T-helper 2 cell treated with Interferon-gamma antibody and Interleukin-4, amounts not matched to agents 5 μg/mL and 100 μg/mL, for 36 hours (primary cell): ENCODE measurements at regions not wholly inside any gene's neighbourhood (a gene's known extent, or its start where the extent isn't known, plus 50 kb on each side); places are given as distances from the start of the nearest gene placed in this dataset.

ENCODE experiments used
- DNase-seq: peaks from one replicate; pipeline ENCODE4 v3.0.0; 2021; ENCODE audit warnings: low spot score
- H3K27ac Mint-ChIP-seq: one replicate; pipeline ENCODE4 v1.8.0; 2021; ENCODE audit warnings: mild to moderate bottlenecking, mixed read lengths
- H3K27me3 Mint-ChIP-seq: one replicate; pipeline ENCODE4 v1.8.0; 2021; ENCODE audit warnings: low read depth, mixed read lengths
- H3K36me3 Mint-ChIP-seq: one replicate; pipeline ENCODE4 v1.8.0; 2021; ENCODE audit warnings: low read depth, mixed read lengths
- H3K4me1 Mint-ChIP-seq: one replicate; pipeline ENCODE4 v1.8.0; 2021; ENCODE audit warnings: low read depth, mixed read lengths
- H3K4me3 Mint-ChIP-seq: one replicate; pipeline ENCODE4 v1.8.0; 2022; ENCODE audit warnings: mild to moderate bottlenecking, moderate library complexity, mixed read lengths
- H3K9me3 Mint-ChIP-seq: one replicate; pipeline ENCODE4 v1.8.0; 2021; ENCODE audit warnings: mixed read lengths

GRCh38 chr4:28879900-28880299, 1840.3 kb upstream of the PCDH7 start:
- H3K4me3 Mint-ChIP-seq, result no peak overlapping the region
- H3K4me1 Mint-ChIP-seq, result no peaks in the 10 kb centered on the region
- H3K9me3 Mint-ChIP-seq, result peaks cover 46% of the 10 kb centered on the region
- H3K27ac Mint-ChIP-seq, result no peak overlapping the region
- no peak for DNase-seq
- no peaks in the 10 kb centered on the region for H3K36me3 Mint-ChIP-seq
- no peaks in the 10 kb centered on the region for H3K27me3 Mint-ChIP-seq

DNA sequence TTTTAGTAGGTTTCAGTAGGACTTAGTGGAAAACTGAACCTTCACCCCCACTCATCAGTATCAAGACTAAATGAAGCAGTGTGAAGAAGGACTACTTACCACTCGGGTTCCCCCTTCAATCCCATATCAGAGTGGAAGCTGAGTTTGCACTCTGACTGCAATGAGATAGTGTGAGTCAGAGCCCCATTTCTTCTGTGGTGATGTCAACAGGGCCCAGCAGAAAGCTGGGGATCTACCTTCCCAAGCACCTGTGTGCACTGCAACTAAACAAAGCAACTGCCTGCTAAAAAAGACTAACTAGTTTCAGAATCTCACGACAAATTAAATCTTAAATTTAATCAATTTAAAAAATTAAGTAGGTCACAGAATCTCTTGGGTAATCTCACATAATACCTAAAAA, 1837.0 kb upstream of the PCDH7 start:
- H3K4me3 Mint-ChIP-seq, result no peak overlapping the region
- H3K9me3 Mint-ChIP-seq, result peaks cover 37% of the 10 kb centered on the region
- H3K4me1 Mint-ChIP-seq, result no peaks in the 10 kb centered on the region
- H3K27me3 Mint-ChIP-seq, result no peaks in the 10 kb centered on the region
- DNase-seq, result no peak
- H3K36me3 Mint-ChIP-seq, result no peaks in the 10 kb centered on the region
- H3K27ac Mint-ChIP-seq, result no peak overlapping the region

GRCh38 chr4:28886934-28887333, 1833.2 kb upstream of the PCDH7 start:
- no peak for DNase-seq
- Mint-ChIP-seq H3K36me3 (no peaks in the 10 kb centered on the region), H3K27me3 (no peaks in the 10 kb centered on the region), H3K9me3 (peaks cover 22% of the 10 kb centered on the region), H3K4me1 (no peaks in the 10 kb centered on the region), H3K27ac (no peak overlapping the region), H3K4me3 (no peak overlapping the region)

DNA sequence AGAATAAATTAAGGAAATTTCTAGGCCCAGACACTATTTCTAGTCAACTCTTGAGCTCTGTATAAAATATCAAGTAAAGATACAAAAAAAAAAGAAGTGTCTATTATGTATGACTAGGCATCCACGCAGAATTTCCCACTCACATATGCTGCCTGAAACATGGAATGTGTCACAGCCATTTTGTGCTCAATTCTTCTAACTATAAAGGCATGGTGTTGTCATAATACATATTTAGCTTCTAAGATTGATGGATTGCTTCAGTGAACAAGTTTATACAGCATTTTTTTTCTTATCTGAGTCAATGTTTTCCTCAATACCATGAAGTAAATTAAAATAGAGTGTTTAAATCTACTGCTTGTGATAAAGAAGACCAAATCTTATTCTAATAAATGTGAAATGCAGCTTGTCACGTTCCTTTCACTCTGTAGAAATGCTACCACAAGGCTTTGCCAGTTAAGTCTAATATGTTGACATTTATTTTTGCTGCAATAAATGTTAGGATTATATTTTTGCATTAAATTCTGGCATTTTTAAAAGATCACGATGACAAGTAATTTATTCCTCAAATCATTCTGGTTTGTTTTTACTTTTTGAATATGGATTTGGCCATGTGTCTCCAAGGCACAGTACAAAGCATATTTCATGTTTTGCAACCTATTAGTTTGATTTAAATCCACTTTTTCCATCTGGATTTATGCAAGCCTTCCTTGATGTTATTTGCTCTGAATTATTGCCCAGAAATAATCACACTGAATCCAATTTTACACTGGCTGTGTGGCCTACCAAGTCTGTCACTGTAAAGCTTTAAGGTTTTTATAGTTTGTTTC, 1829.0 kb upstream of the PCDH7 start:
- Mint-ChIP-seq H3K27ac (no peak overlapping the region), H3K27me3 (no peaks in the 10 kb centered on the region), H3K4me3 (no peak overlapping the region), H3K36me3 (no peaks in the 10 kb centered on the region), H3K9me3 (peaks cover 25% of the 10 kb centered on the region), H3K4me1 (no peaks in the 10 kb centered on the region)
- DNase-seq, result no peak

DNA sequence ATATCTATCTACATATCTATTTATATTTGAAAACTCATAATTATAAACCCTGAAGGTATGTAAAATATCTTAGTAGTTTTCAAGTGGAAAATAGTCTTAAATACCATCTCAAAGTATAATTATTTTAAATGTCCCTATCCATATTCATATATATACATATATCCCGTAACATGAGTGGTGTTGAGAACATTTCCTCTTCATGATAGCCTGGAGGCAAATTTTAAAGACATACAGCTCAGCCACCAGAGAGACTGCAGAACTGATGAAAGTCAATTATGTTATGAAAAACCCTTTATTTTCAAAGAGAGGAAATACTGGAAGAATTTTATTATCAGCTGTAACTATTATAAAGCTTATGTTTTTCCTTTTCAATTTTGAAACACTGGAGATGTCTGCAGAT, 1806.7 kb upstream of the PCDH7 start:
- Mint-ChIP-seq H3K4me1 (no peaks in the 10 kb centered on the region), H3K36me3 (no peaks in the 10 kb centered on the region), H3K27me3 (no peaks in the 10 kb centered on the region), H3K9me3 (peaks cover 45% of the 10 kb centered on the region), H3K27ac (no peak overlapping the region), H3K4me3 (no peak overlapping the region)
- no peak for DNase-seq

DNA sequence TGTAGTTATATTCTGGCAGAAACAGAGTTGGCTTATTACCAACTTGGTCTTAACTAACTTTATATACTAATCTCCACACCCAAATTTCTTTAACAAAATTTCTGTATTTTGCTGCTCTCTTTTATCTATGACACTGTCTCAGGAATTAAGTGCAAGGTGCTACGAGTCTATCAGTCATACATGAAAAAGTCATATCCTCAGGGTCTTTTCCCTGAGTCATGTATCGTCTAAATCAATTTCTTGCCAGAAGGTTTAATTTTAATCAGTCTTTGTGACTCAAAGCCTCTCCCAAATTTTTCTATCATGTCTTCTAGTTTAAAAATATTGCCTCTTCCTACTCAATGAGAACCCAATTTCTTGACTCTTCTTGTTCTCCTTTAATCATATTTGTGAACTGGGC, 1803.6 kb upstream of the PCDH7 start:
- no peak overlapping the region for H3K27ac Mint-ChIP-seq

DNA sequence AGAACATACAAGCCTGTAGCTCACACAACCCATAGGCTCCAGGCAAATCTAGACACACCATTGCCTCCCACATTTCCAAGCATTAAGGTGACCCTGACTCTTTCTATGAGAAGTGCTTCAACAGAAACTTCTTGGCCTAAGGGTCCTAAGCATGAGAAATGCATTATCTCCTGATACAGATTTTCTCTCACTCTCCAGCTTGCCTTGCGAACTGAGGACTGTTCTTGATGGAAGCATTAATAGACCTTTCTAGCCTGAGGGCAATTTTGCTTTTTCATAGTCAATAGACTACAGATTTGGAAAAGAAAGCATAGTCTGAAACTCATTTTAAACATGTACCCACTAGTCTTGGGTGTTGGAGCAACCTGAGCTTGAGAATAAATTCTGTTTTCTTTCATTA, 1801.3 kb upstream of the PCDH7 start:
- no peaks in the 10 kb centered on the region for H3K27me3 Mint-ChIP-seq
- no peak for DNase-seq

More for the DNA sequence above, 1803.6 kb upstream of the PCDH7 start:
- DNase-seq, result no peak
- H3K4me1 Mint-ChIP-seq, result no peaks in the 10 kb centered on the region
- peaks cover 46% of the 10 kb centered on the region for H3K9me3 Mint-ChIP-seq
- no peak overlapping the region for H3K4me3 Mint-ChIP-seq
- H3K36me3 Mint-ChIP-seq, result no peaks in the 10 kb centered on the region
- no peaks in the 10 kb centered on the region for H3K27me3 Mint-ChIP-seq

DNA sequence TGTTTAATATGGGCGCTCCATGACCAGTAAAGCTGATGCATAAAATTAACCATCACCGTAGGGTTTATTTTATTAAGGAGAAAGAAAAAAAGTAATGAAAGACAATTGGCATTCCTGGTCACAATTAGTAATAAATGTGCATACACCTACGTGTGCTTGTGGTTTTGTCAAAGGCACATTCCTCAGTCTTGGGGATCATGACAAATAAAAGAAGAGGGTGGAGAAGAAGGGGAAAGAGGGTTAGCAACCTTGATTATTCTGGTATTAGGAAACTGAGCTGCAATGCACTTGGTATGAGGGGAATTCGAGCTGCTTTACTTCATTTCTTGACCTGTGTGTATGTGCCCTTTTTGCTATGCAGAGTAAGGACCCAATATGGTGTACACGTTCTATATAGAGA, 1798.3 kb upstream of the PCDH7 start:
- H3K4me3 Mint-ChIP-seq, result no peak overlapping the region
- no peak overlapping the region for H3K27ac Mint-ChIP-seq
- no peak for DNase-seq
- H3K27me3 Mint-ChIP-seq, result no peaks in the 10 kb centered on the region
- H3K9me3 Mint-ChIP-seq, result peaks cover 54% of the 10 kb centered on the region
- no peaks in the 10 kb centered on the region for H3K4me1 Mint-ChIP-seq
- H3K36me3 Mint-ChIP-seq, result no peaks in the 10 kb centered on the region

More for the DNA sequence above, 1801.3 kb upstream of the PCDH7 start:
- Mint-ChIP-seq H3K27ac (no peak overlapping the region), H3K9me3 (peaks cover 56% of the 10 kb centered on the region), H3K4me3 (no peak overlapping the region), H3K36me3 (no peaks in the 10 kb centered on the region), H3K4me1 (no peaks in the 10 kb centered on the region)

GRCh38 chr4:28926156-28926555, 1794.0 kb upstream of the PCDH7 start:
- DNase-seq, result no peak
- no peaks in the 10 kb centered on the region for H3K4me1 Mint-ChIP-seq
- H3K36me3 Mint-ChIP-seq, result no peaks in the 10 kb centered on the region
- no peak overlapping the region for H3K4me3 Mint-ChIP-seq
- H3K27me3 Mint-ChIP-seq, result no peaks in the 10 kb centered on the region
- peaks cover 47% of the 10 kb centered on the region for H3K9me3 Mint-ChIP-seq
- H3K27ac Mint-ChIP-seq, result no peak overlapping the region

GRCh38 chr4:28942631-28943030, 1777.5 kb upstream of the PCDH7 start:
- Mint-ChIP-seq H3K27ac (no peak overlapping the region), H3K4me1 (no peaks in the 10 kb centered on the region), H3K4me3 (no peak overlapping the region), H3K36me3 (no peaks in the 10 kb centered on the region), H3K9me3 (peaks cover 54% of the 10 kb centered on the region), H3K27me3 (no peaks in the 10 kb centered on the region)
- no peak for DNase-seq

DNA sequence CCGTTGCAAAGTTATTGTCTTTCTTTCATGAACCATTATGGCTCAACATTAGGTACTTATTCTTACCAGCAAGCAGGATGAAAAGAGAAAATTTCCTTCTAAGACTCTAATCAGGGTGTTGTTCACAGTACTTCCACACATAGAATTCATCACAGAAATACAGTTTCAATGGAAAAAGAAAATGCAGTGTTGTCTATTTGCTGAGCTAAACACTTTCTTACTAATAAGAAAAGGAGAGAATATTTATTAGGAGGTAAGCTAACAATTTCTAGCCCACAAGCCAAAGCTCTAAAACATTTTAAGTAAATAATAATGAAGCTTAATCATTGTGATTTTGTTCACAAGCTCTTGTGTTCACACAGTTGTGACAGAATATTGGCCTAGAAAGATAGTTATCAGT, 1772.8 kb upstream of the PCDH7 start:
- Mint-ChIP-seq H3K27me3 (no peaks in the 10 kb centered on the region), H3K36me3 (no peaks in the 10 kb centered on the region), H3K27ac (no peak overlapping the region), H3K9me3 (peaks cover 32% of the 10 kb centered on the region), H3K4me1 (no peaks in the 10 kb centered on the region), H3K4me3 (no peak overlapping the region)
- DNase-seq, result no peak

GRCh38 chr4:28948501-28948900, 1771.7 kb upstream of the PCDH7 start:
- H3K36me3 Mint-ChIP-seq, result no peaks in the 10 kb centered on the region

DNA sequence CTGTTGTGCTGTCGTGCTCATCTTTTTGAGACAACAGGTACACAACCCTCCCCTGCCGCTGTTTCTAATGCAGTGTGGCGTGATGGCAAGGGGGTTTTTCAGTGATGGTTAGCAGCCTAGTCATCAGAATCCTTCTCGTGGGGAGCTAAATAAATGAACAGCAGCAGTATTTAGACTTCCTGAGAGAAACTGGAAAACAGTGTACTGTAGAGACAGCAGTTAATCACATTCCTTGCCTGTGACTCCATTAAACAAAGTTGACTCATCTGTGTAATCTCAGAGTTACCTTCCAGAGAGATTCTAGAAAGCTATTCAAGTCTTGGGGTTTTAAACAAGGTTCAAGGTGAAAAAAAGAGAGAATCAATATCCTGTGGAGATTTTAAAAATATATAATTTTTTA, 1753.2 kb upstream of the PCDH7 start:
- H3K27me3 Mint-ChIP-seq, result no peaks in the 10 kb centered on the region
- no peak overlapping the region for H3K27ac Mint-ChIP-seq
- no peak overlapping the region for H3K4me3 Mint-ChIP-seq
- no peaks in the 10 kb centered on the region for H3K36me3 Mint-ChIP-seq
- no peaks in the 10 kb centered on the region for H3K4me1 Mint-ChIP-seq
- H3K9me3 Mint-ChIP-seq, result peaks cover 24% of the 10 kb centered on the region
- no peak for DNase-seq

More at GRCh38 chr4:28948501-28948900, 1771.7 kb upstream of the PCDH7 start:
- Mint-ChIP-seq H3K27me3 (no peaks in the 10 kb centered on the region), H3K9me3 (peaks cover 29% of the 10 kb centered on the region), H3K4me3 (no peak overlapping the region), H3K4me1 (no peaks in the 10 kb centered on the region), H3K27ac (no peak overlapping the region)
- DNase-seq, result no peak

DNA sequence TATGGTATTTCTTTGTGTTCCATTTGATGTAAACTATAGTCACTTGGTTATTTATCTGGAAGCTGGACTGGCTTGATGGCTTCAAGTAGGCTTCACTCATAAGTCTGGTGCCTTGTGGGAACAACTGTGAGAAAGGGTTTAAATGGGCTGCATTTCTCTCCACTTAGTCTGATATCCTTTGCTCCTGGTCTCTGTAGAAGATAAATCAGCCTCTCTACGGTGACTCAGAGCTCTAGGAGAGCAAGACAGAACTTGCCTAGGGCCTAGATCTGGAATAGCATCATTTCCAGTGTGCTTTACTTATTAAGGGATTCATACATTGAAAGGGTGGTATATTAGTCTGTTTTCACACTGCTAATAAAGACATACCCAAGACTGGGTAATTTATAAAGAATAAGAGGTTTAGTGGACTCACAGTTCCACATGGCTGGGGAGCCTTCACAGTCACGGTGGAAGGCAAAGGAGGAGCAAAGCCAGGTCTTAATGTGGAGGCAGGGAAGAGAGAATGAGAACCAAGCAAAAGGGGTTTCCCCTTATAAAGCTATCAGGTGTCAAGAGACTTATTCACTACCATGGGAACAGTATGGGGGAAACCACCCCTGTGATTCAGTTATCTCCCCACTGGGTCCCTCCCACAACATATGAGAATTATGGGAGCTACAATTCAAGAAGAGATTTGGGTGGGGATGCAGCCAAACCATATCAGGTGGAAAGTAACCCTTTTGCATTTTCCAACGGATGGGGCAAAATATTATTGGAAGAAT, 1746.4 kb upstream of the PCDH7 start:
- no peaks in the 10 kb centered on the region for H3K27me3 Mint-ChIP-seq
- no peak overlapping the region for H3K4me3 Mint-ChIP-seq
- DNase-seq, result no peak
- peaks cover 20% of the 10 kb centered on the region for H3K9me3 Mint-ChIP-seq
- no peak overlapping the region for H3K27ac Mint-ChIP-seq
- H3K36me3 Mint-ChIP-seq, result no peaks in the 10 kb centered on the region
- no peaks in the 10 kb centered on the region for H3K4me1 Mint-ChIP-seq
